SK-MEL-5 (cell line): ENCODE measurements at regions not wholly inside any gene's neighbourhood (a gene's known extent, or its start where the extent isn't known, plus 50 kb on each side); places are given as distances from the start of the nearest gene placed in this dataset.
"Not testable (repeated sequence)": the region's sequence is repeated elsewhere in the genome, so short reads cannot be mapped to it uniquely, and the experiment has no call there.

Experiments used
- DNase-seq: peaks from one replicate; pipeline ENCODE4 v3.0.0-alpha.2; 2016; ENCODE audit warnings: low read depth, low spot score
- in situ Hi-C: cut with HindIII; loops from 2 replicates; pipeline ENCODE4 v1.10.0; 2016; ENCODE audit warnings: low sequenced_read_pairs, high pct_unique_total_duplicates, low pct_unique_long_range_greater_than_20kb

DNA sequence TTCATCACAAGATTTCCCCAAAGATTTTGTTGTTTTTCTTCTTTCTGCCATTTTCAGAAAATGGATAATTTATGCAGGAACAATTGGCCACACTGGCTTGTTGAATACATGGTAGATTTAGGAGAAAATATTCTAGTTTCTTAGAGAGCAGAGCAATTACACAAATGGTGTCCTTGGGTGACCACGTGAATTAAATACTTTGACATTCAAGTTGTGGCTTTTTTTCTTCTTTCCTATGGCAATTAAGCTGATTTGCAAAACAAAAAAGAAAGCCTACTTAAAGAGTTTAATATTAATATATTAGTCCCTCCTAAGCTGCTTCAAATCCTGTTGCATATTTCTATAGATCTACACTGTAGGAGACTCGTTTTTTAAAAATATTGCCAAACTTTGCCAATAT, 133.0 kb upstream of the HTR2C start:
- no peak for DNase-seq
- in situ Hi-C loops, result no loop called here

DNA sequence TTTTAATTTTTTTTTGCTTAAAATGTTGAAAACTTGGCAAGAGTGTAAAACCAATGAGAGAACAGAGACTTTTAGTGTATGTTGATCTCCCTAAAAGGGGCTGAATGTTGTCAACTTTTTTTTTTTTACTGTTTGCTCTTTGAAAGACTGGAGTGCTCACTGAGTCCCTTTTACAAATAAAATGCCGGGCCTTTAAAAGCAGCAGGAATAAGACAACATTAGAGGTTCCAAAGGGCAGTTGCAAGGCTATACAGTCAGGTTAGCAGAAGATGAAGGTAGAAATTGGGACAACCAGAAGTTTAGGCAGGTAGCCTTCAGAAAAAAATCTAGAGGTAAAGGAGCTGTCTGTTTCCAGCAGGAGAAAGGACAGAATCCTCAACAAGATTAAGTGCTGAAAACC, 132.5 kb upstream of the HTR2C start:
- DNase-seq, result no peak
- in situ Hi-C loops, result no loop called here

DNA sequence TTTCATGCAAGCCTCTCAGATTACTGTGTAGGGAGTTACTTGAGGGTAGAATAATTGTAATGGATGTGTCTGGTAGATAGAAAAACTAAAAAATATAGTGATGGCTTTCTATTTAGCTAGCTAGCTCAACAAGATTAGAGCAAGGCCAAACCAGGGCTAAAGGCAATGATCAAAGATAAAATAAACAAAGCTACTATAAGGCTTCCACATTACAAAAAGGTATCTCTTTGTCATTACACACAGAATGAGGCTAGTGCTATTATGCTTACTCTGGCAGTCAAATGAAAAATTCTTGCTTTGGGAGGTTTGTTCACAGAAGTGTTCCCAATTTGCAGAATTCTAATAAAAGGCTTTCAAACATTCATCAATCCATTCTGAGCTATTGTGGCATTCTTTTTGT, 121.6 kb upstream of the HTR2C start:
- no peak for DNase-seq
- in situ Hi-C loops, result no loop called here

DNA sequence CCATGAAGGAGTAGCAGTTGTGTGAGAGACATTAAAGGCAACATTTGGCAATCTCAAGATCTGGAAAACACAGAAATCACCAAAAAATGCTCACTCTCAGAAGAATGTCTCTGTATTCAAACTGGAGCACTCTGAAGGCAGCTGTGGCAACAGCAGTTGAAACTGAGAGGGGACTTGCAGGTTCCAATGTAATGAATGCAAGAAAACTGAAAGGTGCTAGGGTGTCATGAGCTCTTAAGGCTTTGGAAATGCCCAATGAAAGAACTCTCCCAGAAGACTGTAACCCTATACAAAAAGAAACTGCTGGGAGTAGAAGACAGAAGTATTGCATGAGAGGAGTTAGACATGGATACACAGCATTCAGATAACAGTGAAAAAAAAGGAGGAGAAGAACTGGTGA, 118.2 kb upstream of the HTR2C start:
- in situ Hi-C loops, result no loop called here
- DNase-seq, result no peak

DNA sequence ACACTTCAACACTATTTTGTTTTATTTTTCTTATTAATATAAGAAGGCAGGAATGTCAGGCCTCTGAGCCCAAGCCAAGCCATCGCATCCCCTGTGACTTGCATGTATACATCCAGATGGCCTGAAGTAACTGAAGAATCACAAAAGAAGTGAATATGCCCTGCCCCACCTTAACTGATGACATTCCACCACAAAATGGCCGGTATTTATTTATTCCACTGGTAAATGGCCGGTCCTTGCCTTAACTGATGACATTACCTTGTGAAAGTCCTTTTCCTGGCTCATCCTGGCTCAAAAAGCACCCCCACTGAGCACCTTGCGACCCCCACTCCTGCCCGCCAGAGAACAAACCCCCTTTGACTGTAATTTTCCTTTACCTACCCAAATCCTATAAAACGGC, 111.9 kb upstream of the HTR2C start:
- DNase-seq, in situ Hi-C loops: not testable (repeated sequence)

DNA sequence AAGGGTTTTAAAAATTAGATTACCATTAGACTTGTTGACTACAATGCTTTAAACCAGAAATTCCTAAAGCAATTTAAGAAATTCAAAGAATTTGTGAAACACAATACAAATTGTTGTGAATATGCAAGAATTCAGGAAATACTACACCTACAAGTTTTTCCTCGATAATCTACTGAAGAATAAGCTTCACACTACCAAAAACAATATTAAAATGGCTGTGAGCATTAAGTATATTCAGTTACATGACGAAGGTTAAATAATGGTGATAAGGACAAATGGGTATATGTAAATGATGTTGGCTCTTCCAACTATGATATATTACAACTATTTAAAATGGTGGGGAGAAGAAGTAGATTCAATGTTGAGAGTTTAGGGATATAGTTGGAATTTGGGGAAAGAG, 111.1 kb upstream of the HTR2C start:
- in situ Hi-C loops, result no loop called here
- no peak for DNase-seq

DNA sequence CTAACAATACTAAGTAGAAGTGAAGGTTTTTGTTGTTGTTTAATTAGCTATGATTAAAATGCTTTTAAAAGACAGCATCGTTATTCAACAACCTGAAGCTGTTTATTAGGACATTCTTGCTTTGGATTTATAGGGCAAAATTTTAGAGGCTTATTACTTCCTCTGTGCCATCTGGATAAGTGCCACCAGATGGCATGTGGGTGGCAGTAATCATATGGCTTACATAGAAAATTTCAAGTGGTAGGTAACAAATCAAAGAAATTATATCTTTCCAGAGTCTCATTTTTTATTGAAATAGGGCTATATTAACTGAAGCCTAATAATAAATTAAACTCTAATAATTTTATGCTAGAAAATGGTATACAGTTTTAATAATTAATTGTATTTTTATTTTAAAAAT, 83.3 kb upstream of the HTR2C start:
- in situ Hi-C loops, result no loop called here
- peak; percentile 11 for DNase-seq

DNA sequence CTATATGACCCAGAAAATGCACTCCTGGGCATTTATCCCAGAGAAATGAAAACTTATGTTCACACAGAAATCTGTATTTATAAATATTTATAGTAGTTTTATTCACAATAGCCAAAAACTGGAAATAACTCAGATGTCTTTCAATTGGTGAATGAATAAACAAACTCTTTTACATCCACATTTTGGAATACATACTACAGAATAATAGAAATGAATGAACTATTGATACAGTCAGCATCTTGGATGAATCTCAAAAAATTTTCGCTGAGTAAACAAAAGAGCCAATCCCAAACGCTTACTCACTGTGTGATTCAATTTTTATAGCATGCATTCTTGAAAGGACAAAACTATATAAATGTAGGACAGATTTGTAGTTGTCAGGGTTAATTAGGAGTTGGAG, 75.1 kb upstream of the HTR2C start:
- in situ Hi-C loops, result no loop called here
- no peak for DNase-seq

DNA sequence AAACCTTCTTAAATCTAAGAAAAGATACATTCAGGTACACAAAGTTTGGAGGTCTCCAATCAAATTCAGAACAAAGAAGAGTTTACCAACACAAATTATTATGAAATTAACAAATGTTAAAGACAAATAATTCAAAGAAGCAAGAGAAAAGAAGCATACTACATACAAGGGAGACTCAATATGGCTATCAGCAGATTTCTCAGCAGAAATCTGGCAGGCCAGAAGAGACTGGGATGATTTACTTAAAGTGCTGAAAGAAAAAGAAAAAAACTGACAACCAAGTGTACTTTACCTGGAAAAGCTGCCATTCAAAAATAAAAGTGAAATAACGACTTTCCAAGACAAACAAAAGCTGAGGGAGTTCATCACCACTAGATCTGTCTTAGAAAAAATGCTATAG, 64.4 kb upstream of the HTR2C start:
- no peak for DNase-seq
- in situ Hi-C loops, result no loop called here

DNA sequence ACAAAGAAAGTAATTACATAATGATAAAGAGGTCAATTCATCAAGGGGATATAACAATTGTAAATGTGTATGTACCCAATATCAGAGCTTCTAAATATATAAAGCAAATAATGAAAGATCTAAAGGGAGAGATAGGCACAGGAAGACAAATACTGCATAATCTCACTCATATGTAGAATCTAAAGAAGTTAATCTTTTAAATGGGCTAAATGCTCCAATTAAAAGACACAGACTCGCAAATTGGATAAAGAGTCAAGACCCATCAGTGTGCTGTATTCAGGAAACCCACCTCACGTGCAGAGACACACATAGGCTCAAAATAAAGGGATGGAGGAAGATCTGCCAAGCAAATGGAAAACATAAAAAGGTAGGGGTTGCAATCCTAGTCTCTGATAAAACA, 63.2 kb upstream of the HTR2C start:
- in situ Hi-C loops, DNase-seq: not testable (repeated sequence)

DNA sequence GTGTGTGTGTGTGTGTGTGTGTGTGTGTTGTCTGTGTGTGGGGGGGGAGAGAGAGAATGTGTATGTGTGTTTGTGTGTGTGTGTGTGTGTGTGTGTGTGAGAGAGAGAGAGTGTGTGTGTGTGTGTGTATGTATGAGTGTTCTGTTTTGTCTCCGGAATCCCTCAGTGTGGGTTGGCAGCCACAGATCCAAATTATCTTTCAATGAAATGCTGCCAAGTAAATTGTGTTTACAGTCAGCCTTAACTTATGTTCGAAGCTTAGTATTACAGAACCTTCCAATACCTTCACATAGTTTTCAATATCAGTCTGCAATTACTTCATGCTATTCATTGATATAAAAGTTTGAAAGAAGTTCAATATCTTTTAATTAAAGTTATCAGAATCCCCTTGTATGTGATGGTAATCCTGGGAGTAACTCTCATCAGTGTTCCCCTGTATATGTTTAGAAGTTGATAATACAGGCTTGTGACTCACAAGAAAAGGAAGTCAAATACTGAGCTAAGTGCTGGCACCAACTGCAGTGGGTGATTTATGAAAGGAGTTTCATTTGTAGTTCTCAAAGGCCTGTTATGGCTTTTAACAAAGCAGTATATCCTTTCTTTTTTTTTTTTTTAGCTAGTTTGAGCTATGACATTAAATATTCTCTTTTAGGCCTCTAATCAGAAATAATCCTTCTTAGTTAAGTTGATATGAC, 51.6 kb upstream of the HTR2C start:
- peak; percentile 14 for DNase-seq
- in situ Hi-C loops, result no loop called here
